MCF 10A (cell line): ENCODE measurements at regions not wholly inside any gene's neighbourhood (a gene's known extent, or its start where the extent isn't known, plus 50 kb on each side); places are given as distances from the start of the nearest gene placed in this dataset.

Experiments used
- BruUV-seq: library from RNA; stranded (reverse); fragments of 400-500 nt; replicated peaks from 2 replicates; lab custom pipeline; 2021; lab: Mats Ljungman, UMichigan
- CTCF ChIA-PET: fragments of 300-600 bp; sonication (Branson Sonifier 250); formaldehyde crosslinking; extraction: SDS; loops from one replicate; lab custom pipeline; 2021; ENCODE audit warnings: antibody characterized with exemption, inconsistent platforms; lab: Yijun Ruan, JAX
- POLR2A ChIA-PET: fragments of 300-600, 350-650 bp; sonication (Branson Sonifier 250); formaldehyde crosslinking; extraction: SDS; loops from one replicate; lab custom pipeline; 2020; ENCODE audit warnings: antibody characterized with exemption, inconsistent platforms; lab: Yijun Ruan, JAX
- DNase-seq: peaks from one replicate; pipeline ENCODE4 v3.0.0-alpha.2; 2018; ENCODE audit not compliant: unreplicated experiment
- H3K27ac Mint-ChIP-seq: one replicate; pipeline ENCODE4 v1.8.0; 2022; ENCODE audit warnings: mild to moderate bottlenecking, low read depth, mixed read lengths; ENCODE audit not compliant: unreplicated experiment
- H3K27me3 Mint-ChIP-seq: one replicate; pipeline ENCODE4 v1.8.0; 2022; ENCODE audit warnings: mixed read lengths; ENCODE audit not compliant: insufficient read depth, unreplicated experiment
- H3K36me3 Mint-ChIP-seq: one replicate; pipeline ENCODE4 v1.8.0; 2022; ENCODE audit warnings: mild to moderate bottlenecking, moderate library complexity, mixed read lengths; ENCODE audit not compliant: insufficient read depth, unreplicated experiment
- H3K4me1 Mint-ChIP-seq: one replicate; pipeline ENCODE4 v1.8.0; 2022; ENCODE audit warnings: mixed read lengths; ENCODE audit not compliant: insufficient read depth, unreplicated experiment
- H3K4me3 Mint-ChIP-seq: one replicate; pipeline ENCODE4 v1.8.0; 2022; ENCODE audit warnings: mild to moderate bottlenecking, moderate library complexity, mixed read lengths; ENCODE audit not compliant: unreplicated experiment
- H3K9me3 Mint-ChIP-seq: one replicate; pipeline ENCODE4 v1.8.0; 2022; ENCODE audit warnings: mixed read lengths; ENCODE audit not compliant: unreplicated experiment
- CTCF ChIP-seq: fragments of 200-600 bp; IDR thresholded peaks from one replicate; pipeline ENCODE4 v1.8.0; 2022; ENCODE audit warnings: antibody characterized with exemption, mild to moderate bottlenecking; ENCODE audit not compliant: unreplicated experiment
- intact Hi-C: fragments of 100-400 bp; cut with micrococcal nuclease; formaldehyde crosslinking; loops from 2 replicates; pipeline ENCODE4 v1.14.1; 2022

- intact Hi-C loops = no loop called here
- Mint-ChIP-seq H3K27me3 (peaks cover 36% of the 10 kb centered on the region), H3K9me3 (no peaks in the 10 kb centered on the region), H3K4me1 (no peaks in the 10 kb centered on the region), H3K36me3 (no peaks in the 10 kb centered on the region), H3K27ac (no peak overlapping the region), H3K4me3 (no peak overlapping the region)
- TF ChIP-seq CTCF = no peak
- ChIA-PET CTCF (interaction anchor here (0.6 kb wide), 3 partner anchors 42 to 344 kb away, joined by 3 to 6 read pairs (median 4); no protein-coding TSS in a partner anchor), POLR2A (no interaction called here)
- no peak for DNase-seq
- no TSS peak for BruUV-seq
These were observed 456.5 kb downstream of the STK39 start for GRCh38 chr2:167790781-167791450.

DNA sequence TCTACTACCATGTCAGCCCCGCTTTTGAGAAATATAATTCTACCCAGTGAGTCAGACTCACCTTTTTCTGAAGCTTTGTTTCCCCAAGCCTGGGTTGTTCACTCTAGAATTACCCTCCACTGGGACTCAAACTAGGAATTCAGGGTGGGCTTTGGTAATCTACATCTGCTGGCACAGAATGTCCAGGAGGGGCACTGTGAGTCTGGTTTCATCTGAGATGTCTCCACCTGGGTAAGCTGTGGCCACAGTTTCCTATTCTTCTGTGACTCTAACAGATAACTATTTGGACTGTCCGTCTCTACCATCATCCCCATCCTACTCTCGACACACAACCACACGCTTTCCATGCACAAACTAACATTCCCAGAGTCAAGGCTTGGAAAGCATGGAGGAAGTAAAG lies 457.2 kb downstream of the STK39 start:
- Mint-ChIP-seq H3K9me3 (no peaks in the 10 kb centered on the region), H3K36me3 (no peaks in the 10 kb centered on the region), H3K4me3 (no peak overlapping the region), H3K27ac (no peak overlapping the region), H3K27me3 (peaks cover 36% of the 10 kb centered on the region), H3K4me1 (no peaks in the 10 kb centered on the region)
- DNase-seq = no peak
- BruUV-seq = no TSS peak
- CTCF ChIA-PET = no interaction called here
- no peak for TF ChIP-seq CTCF
- intact Hi-C loops = no loop called here
- POLR2A ChIA-PET = no interaction called here

DNA sequence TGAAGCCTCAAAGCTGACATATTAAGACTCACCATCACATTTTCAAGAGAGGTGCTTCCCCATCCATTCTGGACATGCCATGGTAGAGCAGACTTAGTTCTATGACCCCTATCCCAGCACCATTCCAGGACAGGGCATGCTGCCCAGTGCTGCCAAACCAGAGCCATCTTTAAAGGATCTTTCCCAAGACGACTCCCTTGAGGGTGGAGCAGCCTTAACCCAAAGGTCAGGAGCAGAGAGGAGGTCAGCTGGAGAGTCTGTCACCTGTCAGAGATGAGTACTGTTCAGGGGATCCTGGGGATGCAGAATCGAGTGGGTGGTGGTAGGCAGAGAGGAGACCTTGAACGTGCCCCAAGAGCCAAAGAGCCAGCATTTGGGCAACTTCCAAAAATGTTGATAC lies 459.8 kb downstream of the STK39 start:
- no peak for DNase-seq
- Mint-ChIP-seq H3K4me3 (no peak overlapping the region), H3K27me3 (peaks cover 18% of the 10 kb centered on the region), H3K27ac (no peak overlapping the region), H3K36me3 (no peaks in the 10 kb centered on the region), H3K9me3 (no peaks in the 10 kb centered on the region), H3K4me1 (no peaks in the 10 kb centered on the region)
- POLR2A ChIA-PET = no interaction called here
- CTCF ChIA-PET = no interaction called here
- intact Hi-C loops = no loop called here
- BruUV-seq = no TSS peak
- no peak for TF ChIP-seq CTCF

- POLR2A ChIA-PET = no interaction called here
- no peaks in the 10 kb centered on the region for H3K4me1 Mint-ChIP-seq
- no TSS peak for BruUV-seq
- H3K4me3 Mint-ChIP-seq = no peak overlapping the region
- CTCF ChIA-PET = interaction anchor here (0.7 kb wide), 1 partner anchor 270 kb away, joined by 4 read pairs; no protein-coding TSS in a partner anchor
- no peak overlapping the region for H3K27ac Mint-ChIP-seq
- no peaks in the 10 kb centered on the region for H3K36me3 Mint-ChIP-seq
- intact Hi-C loops = no loop called here
- TF ChIP-seq CTCF = no peak
- H3K9me3 Mint-ChIP-seq = no peaks in the 10 kb centered on the region
- no peak for DNase-seq
- H3K27me3 Mint-ChIP-seq = peaks cover 18% of the 10 kb centered on the region
These were observed 460.4 kb downstream of the STK39 start for GRCh38 chr2:167787021-167787420.
